A549 (cell line): ENCODE measurements at regions not wholly inside any gene's neighbourhood (a gene's known extent, or its start where the extent isn't known, plus 50 kb on each side); places are given as distances from the start of the nearest gene placed in this dataset.
"Not testable (repeated sequence)": the region's sequence is repeated elsewhere in the genome, so short reads cannot be mapped to it uniquely, and the experiment has no call there.

Experiments used
- ATAC-seq, 2 experiments: fragments of 200-7000 bp in 1 of 2; fragments of >200 bp in 1 of 2; cut with Nextera tagmentation in 1 of 2; cut with Tn5 transposase in 1 of 2; 3 replicates each; pipeline versions ENCODE4 v1.8.0 to v1.9.1; 2018 to 2020; ENCODE audit warnings: mild to moderate bottlenecking in 1 of 2, moderate library complexity in 1 of 2
- CTCF ChIA-PET: fragments of 300-600 bp; sonication (Branson Sonifier 250); formaldehyde crosslinking; extraction: SDS; loops from one replicate; lab custom pipeline; 2021; ENCODE audit warnings: antibody characterized with exemption, inconsistent platforms; lab: Yijun Ruan, JAX
- POLR2A ChIA-PET: fragments of 350-600 bp; formaldehyde crosslinking; extraction: SDS; loops from one replicate; lab custom pipeline; 2021; ENCODE audit warnings: antibody characterized with exemption, inconsistent platforms; lab: Yijun Ruan, JAX
- DNase-seq, 2 experiments: peaks; one replicate each; pipeline versions ENCODE4 v3.0.0 to v3.0.0-alpha.2; 2011 to 2016; ENCODE audit warnings: low read depth in 1 of 2, low spot score in 1 of 2
- FAIRE-seq: peaks from 2 replicates; lab custom pipeline; 2011; peaks lifted over from hg19 to GRCh38; lab: Jason Lieb, UNC
- H3K27ac ChIP-seq, 2 experiments: fragments of >200 bp; sonication (Bioruptor Twin); formaldehyde crosslinking; 3 replicates each; pipeline ENCODE4 v1.5.1; 2016 to 2017
- H3K4me1 ChIP-seq: fragments of >200 bp; sonication (Bioruptor Twin); formaldehyde crosslinking; 3 replicates; pipeline ENCODE4 v1.6.1; 2016
- H3K4me2 ChIP-seq: fragments of >200 bp; sonication (Bioruptor Twin); formaldehyde crosslinking; 3 replicates; pipeline ENCODE4 v1.6.1; 2016
- H3K4me3 ChIP-seq: fragments of >200 bp; sonication (Bioruptor Twin); formaldehyde crosslinking; 3 replicates; pipeline ENCODE4 v1.5.1; 2016
- H3K9me3 ChIP-seq: fragments of >200 bp; sonication (Bioruptor Twin); formaldehyde crosslinking; 3 replicates; pipeline ENCODE4 v1.6.1; 2016
- CBX2 ChIP-seq: fragments of 200-600 bp; sonication (generic); IDR thresholded peaks from 2 replicates; pipeline ENCODE4 v1.6.1; 2016; ENCODE audit warnings: low read depth, mild to moderate bottlenecking, borderline replicate concordance
- CBX8 ChIP-seq: fragments of 200-600 bp; sonication (generic); IDR thresholded peaks from 2 replicates; pipeline ENCODE4 v1.6.1; 2016
- CHD2 ChIP-seq: fragments of 150-350 bp; IDR thresholded peaks from 2 replicates; pipeline ENCODE4 v1.6.1; 2014; ENCODE audit warnings: low read length; ENCODE audit not compliant: partially characterized antibody
- EP300 ChIP-seq, 2 experiments: fragments of >200 bp; sonication (Bioruptor Twin); formaldehyde crosslinking; IDR thresholded peaks; 2 replicates in 1 of 2; 3 replicates in 1 of 2; pipeline ENCODE4 v1.6.1; 2016 to 2017
- FOSL2 ChIP-seq, 2 experiments: fragments of 450-650 bp in 1 of 2; fragments of >200 bp in 1 of 2; sonication (Bioruptor Twin) in 1 of 2; formaldehyde crosslinking; IDR thresholded peaks; 2 replicates each; pipeline versions ENCODE4 v1.5.0 to v1.6.1; 2016 to 2020; ENCODE audit warnings: mild to moderate bottlenecking in 1 of 2, moderate library complexity in 1 of 2
- HOXA7 ChIP-seq: fragments of 250-450 bp; sonication (Bioruptor Pico); IDR thresholded peaks from 2 replicates; pipeline ENCODE4 v1.5.0; 2020; ENCODE audit warnings: mild to moderate bottlenecking, moderate library complexity
- HOXB5 ChIP-seq: fragments of 250-450 bp; sonication (Bioruptor Pico); IDR thresholded peaks from 2 replicates; pipeline ENCODE4 v1.5.0; 2020; ENCODE audit warnings: mild to moderate bottlenecking, moderate library complexity
- JUNB ChIP-seq: fragments of >200 bp; sonication (Bioruptor Twin); formaldehyde crosslinking; IDR thresholded peaks from 2 replicates; pipeline ENCODE4 v1.6.1; 2016
- PHF8 ChIP-seq: fragments of 200-600 bp; sonication (generic); IDR thresholded peaks from 2 replicates; pipeline ENCODE4 v1.6.1; 2016; ENCODE audit warnings: low read depth, mild to moderate bottlenecking, antibody characterized with exemption, moderate library complexity, borderline replicate concordance
- POLR2A ChIP-seq: IDR thresholded peaks from 2 replicates; pipeline ENCODE4 v1.6.1; 2012; ENCODE audit warnings: mild to moderate bottlenecking, low read length
- RAD21 ChIP-seq, 2 experiments: fragments of >200 bp in 1 of 2; sonication (Bioruptor Twin) in 1 of 2; formaldehyde crosslinking in 1 of 2; IDR thresholded peaks in 1 of 2; conservative IDR thresholded peaks in 1 of 2; 2 replicates in 1 of 2; 3 replicates in 1 of 2; pipeline ENCODE4 v1.6.1; 2012 to 2018; ENCODE audit warnings: inconsistent platforms in 1 of 2
- RFX5 ChIP-seq: fragments of 450-650 bp; IDR thresholded peaks from 2 replicates; pipeline ENCODE4 v1.7.1; 2014; ENCODE audit warnings: antibody characterized with exemption, mild to moderate bottlenecking, moderate library complexity
- SMC3 ChIP-seq: fragments of >200 bp; sonication (Bioruptor Twin); formaldehyde crosslinking; IDR thresholded peaks from 3 replicates; pipeline ENCODE4 v1.6.1; 2018; ENCODE audit warnings: inconsistent platforms
- ZC3H11A ChIP-seq: fragments of 450-650 bp; IDR thresholded peaks from 2 replicates; pipeline ENCODE4 v1.6.1; 2014; ENCODE audit warnings: antibody characterized with exemption, mild to moderate bottlenecking
- ZFP36 ChIP-seq: fragments of 450-650 bp; IDR thresholded peaks from 2 replicates; pipeline ENCODE4 v1.6.1; 2014; ENCODE audit warnings: borderline replicate concordance; ENCODE audit not compliant: partially characterized antibody
- WGBS: methylation state at CpG from one replicate; pipeline ENCODE4 v1.1.6; 2017; ENCODE audit errors: missing lambda C conversion rate; 5-methylcytosine and 5-hydroxymethylcytosine counted together
- TF ChIP-seq, protein P1 (sequence below): fragments of 200-600 bp; sonication (generic); IDR thresholded peaks from 2 replicates; pipeline ENCODE4 v1.6.1; 2016; ENCODE audit warnings: antibody characterized with exemption, mild to moderate bottlenecking, moderate library complexity
- TF ChIP-seq, protein P2 (sequence below): fragments of 450-650 bp; IDR thresholded peaks from 2 replicates; pipeline ENCODE4 v1.6.1; 2014; ENCODE audit warnings: antibody characterized with exemption
- TF ChIP-seq, protein P3 (sequence below): fragments of >200 bp; sonication (Bioruptor Twin); formaldehyde crosslinking; IDR thresholded peaks from 3 replicates; pipeline ENCODE4 v1.6.1; 2016

DNA sequence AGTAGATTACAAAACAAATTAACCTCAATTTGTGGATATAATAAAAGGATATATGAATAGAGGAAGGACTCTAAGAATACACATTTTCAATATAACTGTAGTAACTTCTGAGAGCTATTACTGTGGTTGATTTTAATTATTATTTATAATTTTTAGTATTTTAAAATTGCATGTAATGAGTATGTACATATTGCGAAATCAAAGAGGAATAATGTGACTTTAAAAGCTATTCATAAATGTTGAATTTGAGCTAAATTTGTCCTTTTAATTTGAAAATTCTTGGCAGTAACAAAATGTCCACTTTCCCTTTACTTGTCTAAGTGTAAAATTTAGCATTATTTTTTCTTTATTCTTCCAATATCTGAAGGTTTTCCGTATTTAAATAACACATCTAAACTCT lies 750.6 kb upstream of the PCDH15 start:
- no peak for DNase-seq
- no peak for FAIRE-seq
- no peaks in the 10 kb centered on the region for H3K9me3 ChIP-seq
- CTCF ChIA-PET: no interaction called here
- H3K4me2 ChIP-seq: no peak overlapping the region
- no peak overlapping the region for H3K27ac ChIP-seq
- POLR2A ChIA-PET: no interaction called here
- WGBS: 12% methylated on average over 2 of the region's 2 CpGs
- H3K4me1 ChIP-seq: no peaks in the 10 kb centered on the region
- no peak for ATAC-seq
- no peak overlapping the region for H3K4me3 ChIP-seq
- TF ChIP-seq ZC3H11A: no peak
- TF ChIP-seq CBX2: no peak
- TF ChIP-seq HOXB5 (CRISPR knock-in tag): no peak
- TF ChIP-seq CBX8: no peak
- no peak for TF ChIP-seq EP300 (IDR thresholded peaks at IDR 0.05)
- no peak for TF ChIP-seq POLR2A
- TF ChIP-seq FOSL2 (IDR thresholded peaks at IDR 0.05): no peak
- no peak for TF ChIP-seq FOSL2 (CRISPR knock-in tag; IDR thresholded peaks at IDR 0.05)
- TF ChIP-seq PHF8: no peak
- TF ChIP-seq CHD2: no peak
- TF ChIP-seq, protein P1, sequence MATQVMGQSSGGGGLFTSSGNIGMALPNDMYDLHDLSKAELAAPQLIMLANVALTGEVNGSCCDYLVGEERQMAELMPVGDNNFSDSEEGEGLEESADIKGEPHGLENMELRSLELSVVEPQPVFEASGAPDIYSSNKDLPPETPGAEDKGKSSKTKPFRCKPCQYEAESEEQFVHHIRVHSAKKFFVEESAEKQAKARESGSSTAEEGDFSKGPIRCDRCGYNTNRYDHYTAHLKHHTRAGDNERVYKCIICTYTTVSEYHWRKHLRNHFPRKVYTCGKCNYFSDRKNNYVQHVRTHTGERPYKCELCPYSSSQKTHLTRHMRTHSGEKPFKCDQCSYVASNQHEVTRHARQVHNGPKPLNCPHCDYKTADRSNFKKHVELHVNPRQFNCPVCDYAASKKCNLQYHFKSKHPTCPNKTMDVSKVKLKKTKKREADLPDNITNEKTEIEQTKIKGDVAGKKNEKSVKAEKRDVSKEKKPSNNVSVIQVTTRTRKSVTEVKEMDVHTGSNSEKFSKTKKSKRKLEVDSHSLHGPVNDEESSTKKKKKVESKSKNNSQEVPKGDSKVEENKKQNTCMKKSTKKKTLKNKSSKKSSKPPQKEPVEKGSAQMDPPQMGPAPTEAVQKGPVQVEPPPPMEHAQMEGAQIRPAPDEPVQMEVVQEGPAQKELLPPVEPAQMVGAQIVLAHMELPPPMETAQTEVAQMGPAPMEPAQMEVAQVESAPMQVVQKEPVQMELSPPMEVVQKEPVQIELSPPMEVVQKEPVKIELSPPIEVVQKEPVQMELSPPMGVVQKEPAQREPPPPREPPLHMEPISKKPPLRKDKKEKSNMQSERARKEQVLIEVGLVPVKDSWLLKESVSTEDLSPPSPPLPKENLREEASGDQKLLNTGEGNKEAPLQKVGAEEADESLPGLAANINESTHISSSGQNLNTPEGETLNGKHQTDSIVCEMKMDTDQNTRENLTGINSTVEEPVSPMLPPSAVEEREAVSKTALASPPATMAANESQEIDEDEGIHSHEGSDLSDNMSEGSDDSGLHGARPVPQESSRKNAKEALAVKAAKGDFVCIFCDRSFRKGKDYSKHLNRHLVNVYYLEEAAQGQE: no peak
- TF ChIP-seq ZFP36: no peak
- TF ChIP-seq RAD21 (conservative IDR thresholded peaks at IDR 0.05 in 1 of 2, IDR thresholded peaks at IDR 0.05 in 1 of 2): no peak

DNA sequence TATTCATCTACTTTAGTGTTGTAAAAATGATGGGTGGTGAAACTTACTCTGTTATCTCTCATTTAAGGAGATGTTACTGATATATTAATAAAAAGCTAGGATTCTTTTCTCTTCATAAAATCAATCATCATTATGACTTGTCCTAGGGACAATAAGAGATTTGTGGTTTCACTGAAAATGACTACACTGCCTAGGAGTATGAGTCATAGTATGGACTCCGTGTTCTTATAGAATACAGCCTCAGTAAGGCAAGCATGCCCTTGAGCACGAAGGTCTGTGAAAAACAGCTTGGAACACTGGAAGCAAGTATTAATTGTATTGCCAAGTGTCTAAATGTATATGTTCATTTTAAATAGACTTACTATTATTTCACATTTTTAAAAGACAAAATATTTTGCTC lies 749.2 kb upstream of the PCDH15 start:
- H3K9me3 ChIP-seq: no peaks in the 10 kb centered on the region
- no peak for DNase-seq
- ChIA-PET POLR2A (no interaction called here), CTCF (no interaction called here)
- H3K27ac ChIP-seq: no peak overlapping the region
- no peak for ATAC-seq
- H3K4me1 ChIP-seq: no peaks in the 10 kb centered on the region
- no peak for TF ChIP-seq JUNB
- TF ChIP-seq, protein P2, sequence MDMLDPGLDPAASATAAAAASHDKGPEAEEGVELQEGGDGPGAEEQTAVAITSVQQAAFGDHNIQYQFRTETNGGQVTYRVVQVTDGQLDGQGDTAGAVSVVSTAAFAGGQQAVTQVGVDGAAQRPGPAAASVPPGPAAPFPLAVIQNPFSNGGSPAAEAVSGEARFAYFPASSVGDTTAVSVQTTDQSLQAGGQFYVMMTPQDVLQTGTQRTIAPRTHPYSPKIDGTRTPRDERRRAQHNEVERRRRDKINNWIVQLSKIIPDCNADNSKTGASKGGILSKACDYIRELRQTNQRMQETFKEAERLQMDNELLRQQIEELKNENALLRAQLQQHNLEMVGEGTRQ: no peak
- TF ChIP-seq, protein P3, sequence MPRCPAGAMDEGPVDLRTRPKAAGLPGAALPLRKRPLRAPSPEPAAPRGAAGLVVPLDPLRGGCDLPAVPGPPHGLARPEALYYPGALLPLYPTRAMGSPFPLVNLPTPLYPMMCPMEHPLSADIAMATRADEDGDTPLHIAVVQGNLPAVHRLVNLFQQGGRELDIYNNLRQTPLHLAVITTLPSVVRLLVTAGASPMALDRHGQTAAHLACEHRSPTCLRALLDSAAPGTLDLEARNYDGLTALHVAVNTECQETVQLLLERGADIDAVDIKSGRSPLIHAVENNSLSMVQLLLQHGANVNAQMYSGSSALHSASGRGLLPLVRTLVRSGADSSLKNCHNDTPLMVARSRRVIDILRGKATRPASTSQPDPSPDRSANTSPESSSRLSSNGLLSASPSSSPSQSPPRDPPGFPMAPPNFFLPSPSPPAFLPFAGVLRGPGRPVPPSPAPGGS: no peak
- no peak for TF ChIP-seq ZC3H11A
- TF ChIP-seq SMC3: no peak
- no peak for TF ChIP-seq HOXA7 (CRISPR knock-in tag)
- no peak for TF ChIP-seq PHF8
- TF ChIP-seq RFX5: no peak
- FAIRE-seq: no peak
- no peak overlapping the region for H3K4me3 ChIP-seq
- H3K4me2 ChIP-seq: no peak overlapping the region
- 0% methylated on average over 2 of the region's 2 CpGs for WGBS

DNA sequence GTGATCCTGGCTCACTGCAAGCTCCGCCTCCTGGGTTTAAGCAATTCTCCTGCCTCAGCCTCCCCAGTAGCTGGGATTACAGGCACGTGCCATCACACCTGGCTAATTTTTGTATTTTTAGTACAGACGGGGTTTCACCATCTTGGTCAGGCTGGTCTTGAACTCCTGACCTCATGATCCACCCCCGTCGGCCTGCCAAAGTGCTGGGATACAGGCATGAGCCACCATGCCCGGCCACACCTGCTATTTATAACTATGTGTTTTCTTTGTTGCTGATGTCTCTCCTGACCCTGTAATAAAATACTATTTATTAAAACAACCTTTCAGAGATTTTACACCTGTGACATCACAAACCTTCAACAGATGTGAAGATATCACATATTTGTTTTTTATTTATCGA lies 736.5 kb upstream of the PCDH15 start:
- H3K4me1 ChIP-seq, H3K4me3 ChIP-seq, H3K9me3 ChIP-seq, DNase-seq, FAIRE-seq, H3K27ac ChIP-seq, CTCF ChIA-PET, H3K4me2 ChIP-seq, POLR2A ChIA-PET, ATAC-seq: not testable (repeated sequence)
- 12% methylated on average over 7 of the region's 7 CpGs for WGBS
